NB4 (cell line): ENCODE measurements at regions not wholly inside any gene's neighbourhood (a gene's known extent, or its start where the extent isn't known, plus 50 kb on each side); places are given as distances from the start of the nearest gene placed in this dataset.

ENCODE experiments used
- DNase-seq: peaks from one replicate; pipeline ENCODE4 v3.0.0; 2010; ENCODE audit warnings: low read depth
- H3K4me3 ChIP-seq: one replicate; pipeline ENCODE4 v1.5.1; 2011; ENCODE audit warnings: mild to moderate bottlenecking, low read depth, low read length, moderate library complexity
- CTCF ChIP-seq: IDR thresholded peaks from one replicate; pipeline ENCODE4 v1.5.1; 2012; ENCODE audit warnings: low read depth, low read length
- MYC ChIP-seq: IDR thresholded peaks from 2 replicates; pipeline ENCODE4 v1.6.1; 2011; ENCODE audit warnings: low read depth, low read length
- POLR2A ChIP-seq: IDR thresholded peaks from 2 replicates; pipeline ENCODE4 v1.6.1; 2011; ENCODE audit warnings: mild to moderate bottlenecking; ENCODE audit not compliant: insufficient read length; ENCODE audit errors: extremely low read depth
- TF ChIP-seq, protein P1 (sequence below): IDR thresholded peaks from 2 replicates; pipeline ENCODE4 v1.6.1; 2011; ENCODE audit warnings: low read depth, low read length

DNA sequence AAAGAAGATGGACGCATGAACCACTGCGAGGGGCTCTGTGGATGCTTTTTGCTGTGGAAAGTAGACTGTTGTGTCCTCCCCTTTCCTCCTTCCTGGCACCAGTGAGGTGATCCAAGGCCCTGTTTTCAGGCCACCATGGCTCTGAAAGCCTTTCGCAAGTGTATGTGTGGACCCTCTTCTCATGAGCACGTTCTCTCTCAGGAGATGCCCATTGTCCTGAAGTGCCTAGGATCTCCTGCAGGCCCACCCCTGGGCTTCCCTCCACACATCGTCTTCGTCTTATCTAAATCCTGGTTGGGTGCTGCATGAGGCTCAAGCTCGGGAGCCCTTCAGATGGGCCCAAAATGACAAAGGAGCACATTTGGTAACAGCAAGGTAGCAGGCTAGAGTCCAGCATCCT lies 188.2 kb downstream of the PTPN20 start:
- DNase-seq = no peak
- H3K4me3 ChIP-seq = no peak overlapping the region
- TF ChIP-seq CTCF = no peak
- no peak for TF ChIP-seq POLR2A
- no peak for TF ChIP-seq MYC

- TF ChIP-seq CTCF (no peak), MYC (no peak), POLR2A (no peak)
- TF ChIP-seq, protein P1, sequence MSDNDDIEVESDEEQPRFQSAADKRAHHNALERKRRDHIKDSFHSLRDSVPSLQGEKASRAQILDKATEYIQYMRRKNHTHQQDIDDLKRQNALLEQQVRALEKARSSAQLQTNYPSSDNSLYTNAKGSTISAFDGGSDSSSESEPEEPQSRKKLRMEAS = no peak
- no peak overlapping the region for H3K4me3 ChIP-seq
- DNase-seq = no peak
These were observed 190.0 kb downstream of the PTPN20 start for GRCh38 chr10:47101196-47101595.

GRCh38 chr10:47101807-47102206 lies 190.6 kb downstream of the PTPN20 start:
- DNase-seq = peak; percentile 85
- TF ChIP-seq, protein P1 = no peak
- no peak for TF ChIP-seq POLR2A
- TF ChIP-seq CTCF = no peak
- no peak; the same call in 1 of the 2 replicates for TF ChIP-seq MYC
- H3K4me3 ChIP-seq = no peak overlapping the region

- TF ChIP-seq POLR2A (no peak), MYC (no peak), CTCF (no peak)
- TF ChIP-seq, protein P1 = no peak
- no peak overlapping the region for H3K4me3 ChIP-seq
These were observed 192.9 kb downstream of the PTPN20 start for GRCh38 chr10:47104151-47104605.

GRCh38 chr10:47104786-47105385 lies 193.7 kb downstream of the PTPN20 start:
- DNase-seq = peak; percentile 76
- no peak overlapping the region for H3K4me3 ChIP-seq
- TF ChIP-seq MYC (peak; percentile 92), POLR2A (no peak)
- TF ChIP-seq, protein P1 = peak; percentile 95

More at GRCh38 chr10:47104151-47104605, 192.9 kb downstream of the PTPN20 start:
- no peak for DNase-seq

DNA sequence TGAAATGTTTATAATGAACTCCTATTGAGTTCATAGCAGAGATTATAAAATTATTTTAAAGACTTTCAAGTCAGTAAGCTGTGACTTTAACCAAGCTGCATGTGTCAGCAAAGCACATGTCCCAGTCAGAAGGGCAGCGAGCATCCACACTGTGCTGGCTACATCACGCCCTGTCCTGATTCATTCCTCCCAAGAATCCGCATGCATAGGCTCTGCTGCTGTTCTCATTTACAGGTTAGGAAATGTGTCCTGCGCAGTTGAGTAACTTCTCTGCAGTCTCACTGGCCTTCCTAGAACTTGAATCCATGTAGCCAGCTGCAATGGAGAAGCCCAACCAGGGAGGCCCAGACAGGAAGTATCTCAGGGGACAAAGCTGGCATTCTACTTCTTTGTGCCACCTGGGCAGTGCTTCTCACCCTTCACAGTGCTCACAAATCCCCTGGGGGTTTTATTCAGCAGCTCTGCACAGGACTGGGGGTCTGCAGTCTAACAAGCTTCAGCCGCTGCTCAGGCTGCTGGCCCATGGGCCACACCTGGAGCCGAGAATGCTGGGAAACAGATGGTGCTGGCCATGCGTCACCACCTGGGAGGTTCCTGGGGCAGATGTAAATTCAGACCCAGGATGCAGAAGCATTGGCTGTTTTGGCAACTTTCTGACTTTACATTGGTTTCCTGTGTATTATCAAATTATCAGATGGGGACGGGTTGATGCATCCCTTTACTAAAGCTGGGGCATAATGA lies 192.8 kb upstream of the GDF10 start:
- H3K4me3 ChIP-seq = no peak overlapping the region
- TF ChIP-seq POLR2A = no peak
- TF ChIP-seq, protein P1 = 0 out of 2 replicates have a peak, but pooled peaks have one; percentile 17
- no peak for DNase-seq
